GM12865 (cell line): ENCODE measurements at regions not wholly inside any gene's neighbourhood (a gene's known extent, or its start where the extent isn't known, plus 50 kb on each side); places are given as distances from the start of the nearest gene placed in this dataset.

Source experiments
- DNase-seq: peaks from one replicate; pipeline ENCODE4 v3.0.0; 2010; ENCODE audit warnings: low read depth
- H3K4me3 ChIP-seq: 2 replicates; pipeline ENCODE4 v1.5.1; 2011; ENCODE audit warnings: mild to moderate bottlenecking, low read depth, low read length, control low read depth
- TF ChIP-seq, protein P1 (sequence below): IDR thresholded peaks from 2 replicates; pipeline ENCODE4 v1.5.1; 2011; ENCODE audit warnings: low read length, control low read depth, low read depth, inconsistent platforms; ENCODE audit not compliant: insufficient read depth; ENCODE audit errors: missing control alignments

DNA sequence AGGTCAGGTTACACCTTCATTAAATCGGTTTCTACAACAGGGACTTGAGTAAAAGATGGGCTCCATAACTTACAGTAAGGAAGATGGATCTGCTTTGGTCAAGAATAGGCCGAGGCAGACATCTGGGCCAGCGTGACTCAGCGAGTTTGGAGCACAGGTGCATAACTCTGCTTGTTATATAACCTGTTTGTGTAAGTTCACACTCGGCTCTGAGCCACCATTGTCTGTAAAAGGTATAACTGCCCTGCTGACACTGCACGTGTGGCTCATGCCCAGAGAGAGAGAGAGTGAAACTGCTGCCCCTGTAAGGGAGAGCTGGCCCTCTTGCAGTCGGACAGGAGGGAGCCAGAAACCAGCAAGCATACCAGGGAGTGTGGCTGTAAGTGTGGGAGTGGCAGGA, 737.9 kb upstream of the SLC35B3 start:
- no peak overlapping the region for H3K4me3 ChIP-seq
- DNase-seq, result no peak
- TF ChIP-seq, protein P1, sequence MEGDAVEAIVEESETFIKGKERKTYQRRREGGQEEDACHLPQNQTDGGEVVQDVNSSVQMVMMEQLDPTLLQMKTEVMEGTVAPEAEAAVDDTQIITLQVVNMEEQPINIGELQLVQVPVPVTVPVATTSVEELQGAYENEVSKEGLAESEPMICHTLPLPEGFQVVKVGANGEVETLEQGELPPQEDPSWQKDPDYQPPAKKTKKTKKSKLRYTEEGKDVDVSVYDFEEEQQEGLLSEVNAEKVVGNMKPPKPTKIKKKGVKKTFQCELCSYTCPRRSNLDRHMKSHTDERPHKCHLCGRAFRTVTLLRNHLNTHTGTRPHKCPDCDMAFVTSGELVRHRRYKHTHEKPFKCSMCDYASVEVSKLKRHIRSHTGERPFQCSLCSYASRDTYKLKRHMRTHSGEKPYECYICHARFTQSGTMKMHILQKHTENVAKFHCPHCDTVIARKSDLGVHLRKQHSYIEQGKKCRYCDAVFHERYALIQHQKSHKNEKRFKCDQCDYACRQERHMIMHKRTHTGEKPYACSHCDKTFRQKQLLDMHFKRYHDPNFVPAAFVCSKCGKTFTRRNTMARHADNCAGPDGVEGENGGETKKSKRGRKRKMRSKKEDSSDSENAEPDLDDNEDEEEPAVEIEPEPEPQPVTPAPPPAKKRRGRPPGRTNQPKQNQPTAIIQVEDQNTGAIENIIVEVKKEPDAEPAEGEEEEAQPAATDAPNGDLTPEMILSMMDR, result no peak

DNA sequence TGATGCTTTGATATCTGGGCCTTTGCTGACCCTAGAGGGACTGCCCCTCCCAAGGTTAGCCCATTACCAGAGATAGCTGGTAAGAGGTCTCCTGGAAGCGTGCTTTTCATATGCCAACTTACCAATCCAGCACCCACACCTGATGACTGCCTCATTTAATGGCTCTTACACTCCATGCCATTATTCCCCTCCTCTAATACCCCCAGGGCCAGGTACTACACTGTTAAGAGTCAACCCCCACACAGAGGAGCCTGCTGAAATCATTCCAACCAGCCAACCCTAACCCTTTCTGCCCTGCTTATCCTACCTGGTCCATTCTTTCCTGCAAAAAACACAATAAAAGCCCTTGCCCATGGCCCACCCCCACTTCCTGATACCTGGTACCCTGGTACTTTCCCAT, 736.8 kb upstream of the SLC35B3 start:
- no peak overlapping the region for H3K4me3 ChIP-seq
- DNase-seq, result no peak
- TF ChIP-seq, protein P1, result no peak

DNA sequence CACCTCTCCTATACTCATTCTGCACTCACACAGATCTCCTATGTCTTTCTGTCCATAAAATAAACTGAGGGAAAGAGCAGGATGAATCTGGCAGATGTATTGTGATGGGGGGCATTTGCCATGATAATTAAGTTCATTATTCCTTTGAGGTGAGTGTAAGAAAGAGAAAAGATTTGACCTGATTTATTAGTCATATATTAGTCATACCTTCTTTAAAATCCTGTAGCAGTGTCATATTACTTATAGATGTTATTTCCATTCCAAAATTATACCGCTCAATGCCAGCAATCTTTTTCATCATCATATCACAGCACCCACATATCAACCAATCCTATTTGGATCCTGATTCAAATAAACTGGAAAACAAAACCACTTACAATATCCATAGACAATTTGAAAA, 733.3 kb upstream of the SLC35B3 start:
- TF ChIP-seq, protein P1, result no peak
- no peak for DNase-seq
- no peak overlapping the region for H3K4me3 ChIP-seq

DNA sequence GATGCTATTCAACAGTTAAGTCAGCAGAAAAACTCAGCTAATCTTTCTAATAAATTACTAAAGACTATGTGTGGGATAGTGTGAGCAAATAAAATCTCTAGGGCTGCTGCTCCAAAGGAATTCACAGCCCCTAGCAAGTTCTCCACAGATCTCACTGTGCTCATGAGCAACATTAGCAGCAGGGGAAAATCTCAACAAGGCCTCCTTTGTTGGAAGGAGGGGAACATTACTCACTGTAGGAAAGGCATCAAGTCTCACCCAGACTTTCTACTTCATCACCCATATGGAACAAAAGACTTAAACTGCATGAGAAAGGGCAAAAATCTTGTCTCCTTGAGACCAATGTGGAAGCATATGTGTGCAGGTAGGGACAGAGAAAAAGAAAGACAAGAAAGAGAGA, 726.4 kb upstream of the SLC35B3 start:
- TF ChIP-seq, protein P1, result no peak
- H3K4me3 ChIP-seq, result no peak overlapping the region
- no peak for DNase-seq

DNA sequence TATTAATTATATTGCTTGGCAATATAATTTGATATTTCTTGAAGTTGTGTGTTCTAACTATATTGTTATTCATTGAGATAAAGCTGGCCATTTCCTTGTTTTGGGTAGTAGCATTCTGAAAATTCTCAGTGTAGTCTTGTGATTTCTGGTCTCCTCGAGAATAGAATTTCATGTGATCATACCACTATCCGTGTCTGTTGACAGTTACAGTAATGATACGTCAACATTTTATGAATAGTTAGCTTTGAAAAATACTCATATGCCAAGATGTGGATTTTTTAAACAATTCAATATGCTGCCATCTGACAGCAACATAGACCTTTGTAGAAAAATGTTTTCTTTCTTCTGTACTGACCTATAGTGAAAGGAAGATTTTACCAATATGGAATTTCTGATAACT, 723.7 kb upstream of the SLC35B3 start:
- no peak for DNase-seq

DNA sequence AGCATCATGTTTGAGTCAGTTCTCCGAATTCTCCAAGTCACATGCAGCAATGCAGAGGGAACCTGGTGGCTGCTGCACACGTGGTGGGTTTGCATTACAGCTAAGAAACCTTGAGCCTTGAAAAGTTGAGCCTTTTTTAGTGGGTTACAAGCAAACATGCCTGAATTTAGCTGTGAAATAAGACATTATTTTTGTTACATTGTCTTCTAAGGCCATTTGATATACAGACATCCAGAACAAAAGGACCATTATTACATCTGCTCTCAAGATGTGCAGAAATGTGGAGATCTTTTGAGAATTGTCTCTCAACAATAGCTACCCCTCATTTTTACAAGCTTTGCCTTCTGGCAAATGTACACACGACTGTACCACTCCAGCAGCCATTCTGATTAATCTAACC, 720.5 kb upstream of the SLC35B3 start:
- TF ChIP-seq, protein P1, result no peak
- no peak overlapping the region for H3K4me3 ChIP-seq

More for the DNA sequence above, 723.7 kb upstream of the SLC35B3 start:
- TF ChIP-seq, protein P1, result no peak
- H3K4me3 ChIP-seq, result no peak overlapping the region

DNA sequence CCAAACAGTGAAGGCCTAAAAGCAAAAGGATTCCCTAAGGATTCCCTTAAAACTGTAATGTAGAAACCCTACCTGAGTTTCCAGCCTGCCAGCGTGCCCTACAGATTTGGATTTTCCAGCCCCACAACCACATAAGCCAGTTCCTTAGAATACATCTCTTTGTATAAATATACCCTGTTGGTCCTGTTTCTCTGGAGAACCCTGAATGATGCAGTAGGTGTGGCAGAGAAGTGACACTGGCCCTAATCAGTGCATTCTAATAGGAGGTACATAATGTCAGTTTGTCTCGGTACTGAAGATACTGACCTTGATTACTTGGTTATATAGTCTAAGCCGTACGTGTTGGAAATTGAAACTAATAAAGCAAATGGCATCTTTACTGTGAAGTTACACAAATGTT, 707.8 kb upstream of the SLC35B3 start:
- TF ChIP-seq, protein P1, result no peak

More for the DNA sequence above, 720.5 kb upstream of the SLC35B3 start:
- no peak for DNase-seq

More for the DNA sequence above, 707.8 kb upstream of the SLC35B3 start:
- H3K4me3 ChIP-seq, result no peak overlapping the region
- no peak for DNase-seq
